Breast epithelium (tissue), 3 donors: ENCODE measurements at regions not wholly inside any gene's neighbourhood (a gene's known extent, or its start where the extent isn't known, plus 50 kb on each side); places are given as distances from the start of the nearest gene placed in this dataset.

Source experiments
- POLR2A ChIP-seq: fragments of 450-650 bp; IDR thresholded peaks from one replicate; pipeline ENCODE4 v1.6.1; 2016; ENCODE audit warnings: antibody characterized with exemption, mild to moderate bottlenecking, moderate library complexity
- TF ChIP-seq, protein P1 (sequence below), 3 donors: fragments of 450-650 bp; IDR thresholded peaks; one replicate each; pipeline ENCODE4 v1.5.1; 2016 to 2017; ENCODE audit warnings: antibody characterized with exemption in 3 of 3, mild to moderate bottlenecking in 3 of 3, moderate library complexity in 3 of 3

DNA sequence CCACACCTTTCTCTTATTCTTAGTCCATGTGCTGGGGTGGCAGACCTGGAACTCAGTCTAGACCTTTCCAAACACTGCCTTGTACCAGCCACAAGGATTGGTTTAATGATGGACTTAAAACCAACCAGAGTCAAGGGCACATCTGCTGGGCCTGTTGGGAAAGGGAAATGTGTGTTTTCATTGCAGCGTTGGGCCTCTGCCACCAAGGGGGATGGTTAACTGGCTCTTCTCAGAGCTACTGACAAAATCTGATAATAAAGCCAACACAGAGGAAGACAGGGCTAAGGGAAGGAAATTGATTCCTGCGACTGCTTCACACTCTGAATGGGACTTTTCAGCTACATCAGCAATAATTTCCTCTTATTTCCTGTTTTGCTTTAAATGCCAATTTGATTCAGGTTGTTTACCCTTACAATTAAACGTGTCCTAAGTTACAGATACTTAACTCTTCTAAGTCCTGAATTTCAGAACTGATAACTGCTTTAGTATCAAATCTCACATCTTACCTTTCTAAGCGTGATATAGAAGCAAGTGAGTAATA lies 68.4 kb upstream of the MALRD1 start:
- TF ChIP-seq, protein P1, sequence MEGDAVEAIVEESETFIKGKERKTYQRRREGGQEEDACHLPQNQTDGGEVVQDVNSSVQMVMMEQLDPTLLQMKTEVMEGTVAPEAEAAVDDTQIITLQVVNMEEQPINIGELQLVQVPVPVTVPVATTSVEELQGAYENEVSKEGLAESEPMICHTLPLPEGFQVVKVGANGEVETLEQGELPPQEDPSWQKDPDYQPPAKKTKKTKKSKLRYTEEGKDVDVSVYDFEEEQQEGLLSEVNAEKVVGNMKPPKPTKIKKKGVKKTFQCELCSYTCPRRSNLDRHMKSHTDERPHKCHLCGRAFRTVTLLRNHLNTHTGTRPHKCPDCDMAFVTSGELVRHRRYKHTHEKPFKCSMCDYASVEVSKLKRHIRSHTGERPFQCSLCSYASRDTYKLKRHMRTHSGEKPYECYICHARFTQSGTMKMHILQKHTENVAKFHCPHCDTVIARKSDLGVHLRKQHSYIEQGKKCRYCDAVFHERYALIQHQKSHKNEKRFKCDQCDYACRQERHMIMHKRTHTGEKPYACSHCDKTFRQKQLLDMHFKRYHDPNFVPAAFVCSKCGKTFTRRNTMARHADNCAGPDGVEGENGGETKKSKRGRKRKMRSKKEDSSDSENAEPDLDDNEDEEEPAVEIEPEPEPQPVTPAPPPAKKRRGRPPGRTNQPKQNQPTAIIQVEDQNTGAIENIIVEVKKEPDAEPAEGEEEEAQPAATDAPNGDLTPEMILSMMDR (IDR thresholded peaks at IDR 0.05) = no peak
- no peak for TF ChIP-seq POLR2A
